Fibroblast of mammary gland (primary cell): ENCODE measurements at regions not wholly inside any gene's neighbourhood (a gene's known extent, or its start where the extent isn't known, plus 50 kb on each side); places are given as distances from the start of the nearest gene placed in this dataset.

Experiments
- DNase-seq: peaks from one replicate; pipeline ENCODE4 v3.0.0-alpha.2; 2010; ENCODE audit warnings: low read depth
- H3K4me3 ChIP-seq: 2 replicates; pipeline ENCODE4 v1.5.1; 2011; ENCODE audit warnings: low read depth, mild to moderate bottlenecking, low read length, moderate library complexity; ENCODE audit not compliant: control insufficient read depth
- CTCF ChIP-seq: conservative IDR thresholded peaks from 2 replicates; pipeline ENCODE4 v1.5.1; 2011; ENCODE audit warnings: low read depth, low read length, inconsistent platforms; ENCODE audit not compliant: control insufficient read depth, insufficient read depth

- peak; percentile 70 for DNase-seq
- H3K4me3 ChIP-seq, result no peak overlapping the region
- TF ChIP-seq CTCF, result no peak
Measured at GRCh38 chr1:229759037-229759435, 133.0 kb downstream of the URB2 start.

- H3K4me3 ChIP-seq, result no peak overlapping the region
- no peak for TF ChIP-seq CTCF
- DNase-seq, result no peak
Measured at GRCh38 chr1:229759586-229759985, 133.5 kb downstream of the URB2 start.

- no peak overlapping the region for H3K4me3 ChIP-seq
Measured at GRCh38 chr1:229760478-229760996, 134.5 kb downstream of the URB2 start.

GRCh38 chr1:229762891-229763290 lies 136.8 kb downstream of the URB2 start:
- DNase-seq, result no peak
- H3K4me3 ChIP-seq, result no peak overlapping the region
- no peak for TF ChIP-seq CTCF

More at GRCh38 chr1:229760478-229760996, 134.5 kb downstream of the URB2 start:
- TF ChIP-seq CTCF, result no peak
- no peak for DNase-seq

- no peak for TF ChIP-seq CTCF
- H3K4me3 ChIP-seq, result no peak overlapping the region
- no peak for DNase-seq
Measured at GRCh38 chr1:229768232-229768631, 142.2 kb downstream of the URB2 start.

GRCh38 chr1:229769006-229769405 lies 143.0 kb downstream of the URB2 start:
- TF ChIP-seq CTCF, result no peak
- H3K4me3 ChIP-seq, result no peak overlapping the region
- DNase-seq, result no peak

GRCh38 chr1:229769809-229770208 lies 143.8 kb downstream of the URB2 start:
- no peak overlapping the region for H3K4me3 ChIP-seq
- no peak for DNase-seq
- no peak for TF ChIP-seq CTCF
